ENCODE measurements at regions not wholly inside any gene's neighbourhood (a gene's known extent, or its start where the extent isn't known, plus 50 kb on each side); places are given as distances from the start of the nearest gene placed in this dataset.

- Histone ChIP-seq H2AFZ (ENCODE audit: low read length) (no peak overlapping the region), H3K79me2 (ENCODE audit: insufficient read depth, low read length) (no peaks in the 10 kb centered on the region), H3K9me3 (ENCODE audit: control insufficient read depth, low read depth, low read length) (no peaks in the 10 kb centered on the region), H2AK5ac (ENCODE audit: insufficient read length, low read length) (no peak overlapping the region), H3K14ac (ENCODE audit: insufficient read depth, low read length) (no peak overlapping the region), H4K91ac (ENCODE audit: insufficient read length, low read depth, low read length) (no peak overlapping the region), H3K4ac (ENCODE audit: low read depth, low read length) (no peak overlapping the region), H2BK20ac (ENCODE audit: low read depth, low read length, poor library complexity, severe bottlenecking) (no peak overlapping the region), H3K4me1 (ENCODE audit: insufficient read depth, low read length) (no peaks in the 10 kb centered on the region), H3T11ph (ENCODE audit: low read length) (no peak overlapping the region), H3K9ac (ENCODE audit: extremely low read depth, insufficient read length, low read length) (no peak overlapping the region), H3K27ac (ENCODE audit: insufficient read length, low read depth, low read length) (no peak overlapping the region), H3K23ac (ENCODE audit: insufficient read length, low read depth, low read length) (no peak overlapping the region), H3K56ac (ENCODE audit: insufficient read length, low read depth, low read length) (no peak overlapping the region), H2BK12ac (ENCODE audit: insufficient read length, low read depth, low read length) (no peak overlapping the region), H2BK5ac (ENCODE audit: insufficient read length, low read length) (no peak overlapping the region), H3K23me2 (ENCODE audit: insufficient read length, low read depth, low read length, poor library complexity, severe bottlenecking) (no peaks in the 10 kb centered on the region), H4K5ac (ENCODE audit: insufficient read length, low read depth, low read length) (no peak overlapping the region), H2BK15ac (ENCODE audit: low read depth, low read length) (no peak overlapping the region), H2BK120ac (ENCODE audit: low read depth, low read length, poor library complexity, severe bottlenecking) (no peak overlapping the region), H3K27me3 (ENCODE audit: insufficient read depth, low read length) (no peaks in the 10 kb centered on the region), H3K79me1 (ENCODE audit: insufficient read depth, low read depth, low read length, poor library complexity, severe bottlenecking) (no peaks in the 10 kb centered on the region), H4K8ac (replicated peaks; ENCODE audit: insufficient read length, low read depth, low read length) (no peak overlapping the region), H3K4me2 (ENCODE audit: insufficient read depth, insufficient read length, low read length) (no peak overlapping the region), H3K18ac (ENCODE audit: insufficient read length, low read depth, low read length) (no peak overlapping the region), H4K20me1 (ENCODE audit: control insufficient read depth, insufficient read depth, insufficient read length) (no peaks in the 10 kb centered on the region)
- Mint-ChIP-seq H3K4me1 (0 out of 4 replicates have a peak, but pooled peaks cover 0 to 2% of the 10 kb centered on the region in 2 experiments), H3K27ac (no peak overlapping the region), H3K27me3 (ENCODE audit: low read depth) (peaks cover 7% of the 10 kb centered on the region), H3K36me3 (ENCODE audit: insufficient read depth in 1 of 3, low read depth in 3 of 3) (no peaks in the 10 kb centered on the region), H3K4me3 (no peak overlapping the region), H3K9me3 (no peaks in the 10 kb centered on the region; a peak in 1 of 5 replicates)
- WGBS (ENCODE audit: extremely low coverage, insufficient read length, low lambda C conversion rate): no CpG with 5 or more reads among the region's 12 CpGs
- peak; percentile 30 for DNase-seq
- TF ChIP-seq, protein P1, sequence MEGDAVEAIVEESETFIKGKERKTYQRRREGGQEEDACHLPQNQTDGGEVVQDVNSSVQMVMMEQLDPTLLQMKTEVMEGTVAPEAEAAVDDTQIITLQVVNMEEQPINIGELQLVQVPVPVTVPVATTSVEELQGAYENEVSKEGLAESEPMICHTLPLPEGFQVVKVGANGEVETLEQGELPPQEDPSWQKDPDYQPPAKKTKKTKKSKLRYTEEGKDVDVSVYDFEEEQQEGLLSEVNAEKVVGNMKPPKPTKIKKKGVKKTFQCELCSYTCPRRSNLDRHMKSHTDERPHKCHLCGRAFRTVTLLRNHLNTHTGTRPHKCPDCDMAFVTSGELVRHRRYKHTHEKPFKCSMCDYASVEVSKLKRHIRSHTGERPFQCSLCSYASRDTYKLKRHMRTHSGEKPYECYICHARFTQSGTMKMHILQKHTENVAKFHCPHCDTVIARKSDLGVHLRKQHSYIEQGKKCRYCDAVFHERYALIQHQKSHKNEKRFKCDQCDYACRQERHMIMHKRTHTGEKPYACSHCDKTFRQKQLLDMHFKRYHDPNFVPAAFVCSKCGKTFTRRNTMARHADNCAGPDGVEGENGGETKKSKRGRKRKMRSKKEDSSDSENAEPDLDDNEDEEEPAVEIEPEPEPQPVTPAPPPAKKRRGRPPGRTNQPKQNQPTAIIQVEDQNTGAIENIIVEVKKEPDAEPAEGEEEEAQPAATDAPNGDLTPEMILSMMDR (conservative IDR thresholded peaks at IDR 0.05): peak; percentile 29; the same call in 1 of the 3 replicates
Measured at GRCh38 chr10:130560116-130560515, 423.9 kb downstream of the GLRX3 start.

All from H9 (cell line).